ENCODE measurements at regions not wholly inside any gene's neighbourhood (a gene's known extent, or its start where the extent isn't known, plus 50 kb on each side); places are given as distances from the start of the nearest gene placed in this dataset.

DNA sequence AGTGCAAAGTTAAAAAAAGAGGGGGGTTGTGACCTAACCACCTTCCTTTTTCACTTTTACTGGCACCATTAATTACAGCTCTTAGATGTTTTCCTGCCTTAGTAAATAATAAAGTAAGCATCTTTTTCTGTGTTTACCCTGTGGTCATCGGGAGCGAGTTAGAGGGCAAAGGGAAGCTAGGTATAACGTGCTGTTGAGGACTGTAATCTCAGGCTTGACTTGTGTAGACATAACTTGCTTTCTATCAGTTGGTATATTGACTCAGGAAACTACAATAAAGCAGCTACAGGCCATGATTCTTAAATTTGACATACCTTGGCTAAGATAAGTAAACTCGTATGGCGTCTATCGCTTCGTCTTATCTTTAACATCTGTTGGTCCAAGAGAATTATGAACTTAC lies 509.8 kb upstream of the CHD1 start:
- TF ChIP-seq CTCF (conservative IDR thresholded peaks at IDR 0.05; ENCODE audit: low read depth, low read length) (no peak), EZH2phosphoT487 (IDR thresholded peaks at IDR 0.05; ENCODE audit: borderline replicate concordance, low read length) (no peak), EZH2 (IDR thresholded peaks at IDR 0.05; ENCODE audit: low read length, unreplicated experiment) (no peak)

Measured in PC-3 (cell line).